NCI-H2227 treated with DMSO at 0.1 percent for 48 hours (cell line): ENCODE measurements at regions not wholly inside any gene's neighbourhood (a gene's known extent, or its start where the extent isn't known, plus 50 kb on each side); places are given as distances from the start of the nearest gene placed in this dataset.
"Not testable (repeated sequence)": the region's sequence is repeated elsewhere in the genome, so short reads cannot be mapped to it uniquely, and the experiment has no call there.

Experiments used
- DNase-seq: peaks from one replicate; lab custom pipeline; 2025; lab: John Stamatoyannopoulos, UW

- DNase-seq: no peak
These were observed 73.3 kb downstream of the OLFM4 start for GRCh38 chr13:53101883-53102282.

DNA sequence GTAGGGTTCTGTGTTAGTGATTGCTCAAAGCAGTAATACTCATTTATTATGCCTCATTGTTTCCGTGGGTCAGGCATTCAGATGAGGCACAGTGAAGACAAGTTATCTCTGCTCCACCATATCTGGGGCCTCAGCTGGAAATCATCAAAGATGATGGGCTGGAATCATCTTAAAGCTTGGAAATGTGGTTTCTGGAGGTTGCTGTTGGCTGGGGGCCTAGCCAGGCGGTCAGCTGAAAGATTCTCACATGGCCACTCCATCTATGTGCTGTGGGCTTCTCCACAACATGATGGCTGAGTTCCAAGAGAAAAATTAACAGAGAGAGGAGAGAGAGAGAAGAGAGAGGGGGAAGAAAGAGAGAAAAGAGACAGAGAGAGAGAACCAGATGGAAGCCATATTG is 75.5 kb downstream of the OLFM4 start:
- no peak for DNase-seq

DNA sequence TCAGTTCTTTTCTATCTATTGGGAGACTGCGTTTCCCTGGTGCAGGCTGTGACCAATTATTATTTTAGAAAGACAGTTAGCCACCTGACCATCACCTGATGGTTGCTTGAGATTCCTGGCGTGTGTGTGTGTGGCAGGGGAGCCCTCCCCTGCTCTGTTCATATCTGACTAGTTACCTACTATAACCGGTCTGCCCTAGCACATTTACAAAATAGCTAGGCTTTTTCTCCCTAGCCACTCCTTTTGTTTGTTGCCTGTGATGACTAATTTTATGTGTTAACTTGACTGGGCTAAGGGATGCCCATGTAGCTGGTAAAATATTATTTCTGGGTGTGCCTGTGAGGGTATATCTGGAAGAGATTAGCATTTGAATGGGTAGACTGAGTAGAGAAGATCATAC is 76.9 kb downstream of the OLFM4 start:
- DNase-seq: no peak

- no peak for DNase-seq
These were observed 77.3 kb downstream of the OLFM4 start for GRCh38 chr13:53105890-53106289.

DNA sequence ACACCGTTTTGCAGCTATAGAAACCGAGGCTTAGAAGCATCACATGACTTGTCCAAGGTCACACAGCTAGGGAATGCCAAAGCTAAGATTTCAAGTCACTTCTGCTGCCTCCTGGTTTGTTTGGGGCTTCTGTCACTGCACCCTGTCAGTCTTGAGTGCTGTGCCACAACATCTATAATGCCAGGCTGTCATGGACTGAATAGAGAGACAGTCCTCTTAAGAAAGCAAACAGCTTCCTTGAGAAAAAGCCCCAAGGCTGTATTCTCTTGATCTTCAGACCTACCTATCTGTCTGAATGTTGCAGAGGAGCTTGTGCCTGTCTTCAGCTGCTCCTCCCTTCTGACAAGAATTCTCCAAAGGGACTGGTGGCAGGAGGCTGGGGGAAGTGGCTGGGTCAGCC is 81.6 kb downstream of the OLFM4 start:
- DNase-seq: no peak

- DNase-seq: no peak
These were observed 82.0 kb downstream of the OLFM4 start for GRCh38 chr13:53110614-53111013.

DNA sequence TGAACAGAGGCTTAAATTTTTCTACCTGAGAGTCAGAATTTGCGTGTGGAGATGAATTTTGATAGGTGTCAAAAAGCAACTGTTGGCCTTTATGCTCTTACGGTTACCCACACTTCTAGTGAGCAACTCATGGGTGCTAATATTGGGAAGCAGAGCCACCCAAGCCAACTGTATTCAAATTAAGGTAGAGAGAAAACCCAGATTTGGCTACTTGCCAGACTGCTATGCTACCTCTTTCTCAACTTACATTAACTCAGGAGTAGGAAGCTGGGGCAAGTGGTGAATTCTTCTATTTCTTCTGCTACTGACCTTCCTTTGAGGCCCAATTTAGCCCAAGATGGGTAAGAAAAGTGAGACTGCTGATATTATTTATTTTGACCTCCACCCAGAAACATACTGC is 83.9 kb downstream of the OLFM4 start:
- no peak for DNase-seq

GRCh38 chr13:53117048-53117447 is 88.4 kb downstream of the OLFM4 start:
- not testable (repeated sequence) for DNase-seq

- peak; percentile 38 for DNase-seq
These were observed 92.6 kb downstream of the OLFM4 start for GRCh38 chr13:53121131-53121773.

- DNase-seq: peak; percentile 33
These were observed 93.3 kb downstream of the OLFM4 start for GRCh38 chr13:53121919-53122318.

DNA sequence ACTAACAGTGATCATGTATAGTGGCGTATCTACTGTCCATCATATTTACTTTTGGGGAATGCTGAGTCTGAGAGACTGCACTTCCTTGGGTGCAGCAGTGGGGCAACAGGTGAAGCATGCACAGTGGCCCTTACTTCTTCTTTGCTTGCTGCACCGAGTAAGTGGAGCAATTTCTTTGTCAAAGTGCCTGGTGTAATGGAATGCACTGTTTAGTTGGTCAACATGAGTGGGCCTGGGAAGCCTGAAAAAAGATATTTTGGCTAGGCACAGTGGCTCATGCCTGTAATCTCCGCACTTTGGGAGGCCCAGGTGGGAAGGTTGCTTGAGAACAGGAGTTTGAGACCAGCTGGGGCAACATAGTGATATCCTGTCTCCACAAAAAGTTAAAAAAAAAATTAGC is 94.9 kb downstream of the OLFM4 start:
- no peak for DNase-seq

- DNase-seq: no peak
These were observed 96.0 kb downstream of the OLFM4 start for GRCh38 chr13:53124623-53125022.

DNA sequence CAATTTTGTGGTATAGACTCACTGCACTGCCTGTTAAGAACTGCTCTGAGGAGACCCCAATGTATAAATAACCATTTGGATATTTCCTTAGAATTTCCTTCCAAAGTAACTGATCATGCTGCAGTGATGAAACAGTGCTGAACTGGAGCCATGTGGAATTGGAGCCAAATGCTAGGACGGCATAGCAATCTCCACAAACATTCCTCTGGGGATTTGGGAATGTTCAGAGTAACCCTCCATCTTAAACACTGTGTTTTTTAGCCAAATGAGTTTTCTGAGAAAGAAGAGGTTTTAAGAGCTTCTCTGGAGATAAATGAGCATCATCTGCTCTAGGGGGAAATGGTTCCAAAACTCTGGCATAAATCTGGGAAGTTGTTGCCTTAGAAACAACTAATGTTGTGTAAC is 98.2 kb downstream of the OLFM4 start:
- DNase-seq: no peak

- no peak for DNase-seq
These were observed 98.8 kb downstream of the OLFM4 start for GRCh38 chr13:53127373-53127772.

- no peak for DNase-seq
These were observed 101.3 kb downstream of the OLFM4 start for GRCh38 chr13:53129864-53130393.

- DNase-seq: no peak
These were observed 102.7 kb downstream of the OLFM4 start for GRCh38 chr13:53131361-53131760.

DNA sequence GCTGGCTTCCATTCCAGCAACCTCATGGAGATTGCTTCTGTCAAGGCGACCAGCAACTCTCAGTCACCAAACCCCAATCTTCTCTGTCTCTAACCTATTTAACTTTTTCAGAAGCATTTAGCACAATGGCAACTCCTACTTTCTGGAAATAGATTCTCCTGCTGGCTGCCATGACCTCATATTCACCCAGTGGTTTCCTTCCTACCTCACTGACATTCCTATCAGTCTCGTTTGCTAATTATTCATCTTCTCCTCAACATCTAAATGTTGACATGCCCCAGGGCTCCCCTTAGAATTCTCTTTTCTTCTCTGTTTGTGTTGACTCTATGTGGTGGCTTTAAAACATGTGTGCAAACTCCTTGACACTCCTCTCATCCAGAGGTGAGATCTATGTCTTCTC is 106.7 kb downstream of the OLFM4 start:
- DNase-seq: no peak

- DNase-seq: no peak
These were observed 108.1 kb downstream of the OLFM4 start for GRCh38 chr13:53136554-53137215.

DNA sequence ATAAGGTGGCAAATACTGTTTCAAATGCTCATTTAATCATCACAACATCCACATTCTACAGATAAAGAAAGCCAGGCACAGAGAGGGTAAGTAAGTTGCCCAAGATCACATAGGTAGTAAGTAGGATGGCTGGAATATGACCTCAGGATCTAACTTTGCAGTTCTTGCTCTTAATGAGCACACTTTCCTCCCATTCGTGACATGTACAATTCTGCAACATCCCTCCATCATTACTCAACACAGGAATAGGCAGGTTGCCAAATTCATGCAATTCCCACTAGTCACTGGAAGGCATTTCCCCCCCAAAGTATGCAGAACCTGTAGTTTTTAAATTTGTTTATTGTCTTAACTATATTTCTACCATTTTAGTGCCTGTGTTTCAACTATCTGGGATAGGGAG is 109.2 kb downstream of the OLFM4 start:
- DNase-seq: no peak

- peak; percentile 2 for DNase-seq
These were observed 109.9 kb downstream of the OLFM4 start for GRCh38 chr13:53138376-53139036.

DNA sequence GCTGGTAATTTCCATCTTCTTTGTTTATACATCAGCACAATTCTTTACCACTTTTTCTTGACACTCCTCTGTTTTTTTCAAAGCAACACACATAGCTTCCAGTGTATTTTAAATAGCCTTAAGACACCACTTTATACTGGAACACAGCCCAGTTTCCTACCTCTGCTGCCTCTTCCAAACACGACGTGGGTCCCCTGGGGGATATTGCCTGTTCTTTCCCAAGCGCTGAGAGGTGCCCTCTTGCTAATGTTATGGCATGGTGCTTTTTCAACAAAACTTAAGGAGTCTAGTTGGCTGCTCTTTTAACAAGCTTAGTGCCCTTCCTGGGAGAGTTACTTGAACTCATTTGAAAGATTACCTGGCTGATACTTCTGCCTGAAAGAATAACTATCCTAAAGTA is 112.7 kb downstream of the OLFM4 start:
- DNase-seq: no peak

- no peak for DNase-seq
These were observed 113.7 kb downstream of the OLFM4 start for GRCh38 chr13:53142306-53142705.

- no peak for DNase-seq
These were observed 115.2 kb downstream of the OLFM4 start for GRCh38 chr13:53143757-53144339.
